Glutamatergic neuron (in vitro differentiated cells): ENCODE measurements at regions not wholly inside any gene's neighbourhood (a gene's known extent, or its start where the extent isn't known, plus 50 kb on each side); places are given as distances from the start of the nearest gene placed in this dataset.

Source experiments
- DNase-seq: peaks from one replicate; pipeline ENCODE4 v3.0.0; 2022
- H3K27ac Mint-ChIP-seq: one replicate; pipeline ENCODE4 v1.8.0; 2020; ENCODE audit warnings: mild to moderate bottlenecking, mixed read lengths, inconsistent platforms; ENCODE audit not compliant: unreplicated experiment
- H3K27me3 Mint-ChIP-seq: one replicate; pipeline ENCODE4 v1.8.0; 2020; ENCODE audit warnings: mild to moderate bottlenecking, moderate library complexity, mixed read lengths, inconsistent platforms; ENCODE audit not compliant: unreplicated experiment
- H3K36me3 Mint-ChIP-seq: one replicate; pipeline ENCODE4 v1.8.0; 2020; ENCODE audit warnings: mild to moderate bottlenecking, mixed read lengths, inconsistent platforms; ENCODE audit not compliant: unreplicated experiment
- H3K4me1 Mint-ChIP-seq: one replicate; pipeline ENCODE4 v1.8.0; 2020; ENCODE audit warnings: mild to moderate bottlenecking, low read depth, mixed read lengths, inconsistent platforms; ENCODE audit not compliant: unreplicated experiment
- H3K4me3 Mint-ChIP-seq: one replicate; pipeline ENCODE4 v1.8.0; 2020; ENCODE audit warnings: mild to moderate bottlenecking, mixed read lengths, inconsistent platforms; ENCODE audit not compliant: unreplicated experiment
- H3K9me3 Mint-ChIP-seq: one replicate; pipeline ENCODE4 v1.8.0; 2020; ENCODE audit warnings: mild to moderate bottlenecking, moderate library complexity, mixed read lengths, inconsistent platforms; ENCODE audit not compliant: unreplicated experiment
- TF ChIP-seq, protein P1 (sequence below): fragments of 200-600 bp; sonication (generic); IDR thresholded peaks from one replicate; pipeline ENCODE4 v1.5.0; 2021; ENCODE audit not compliant: partially characterized antibody, unreplicated experiment

DNA sequence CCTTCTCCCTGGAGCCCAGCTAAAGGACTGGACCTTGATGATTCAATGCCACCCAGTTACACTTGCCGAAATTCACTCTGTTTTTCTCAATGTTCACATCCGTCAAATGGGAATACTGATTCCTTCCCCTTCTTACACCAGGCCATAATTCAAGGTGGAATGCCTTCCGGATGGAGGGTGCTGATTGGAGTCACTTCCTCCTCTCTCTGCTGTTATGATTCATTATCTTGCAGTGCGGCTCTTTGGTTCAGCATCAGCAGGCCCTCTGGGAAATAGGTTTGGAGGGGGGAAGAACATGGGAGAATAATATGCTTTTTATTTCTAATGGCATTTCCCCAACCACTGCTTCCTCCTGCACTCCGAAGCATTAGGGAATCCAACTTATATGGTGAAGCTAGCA, 390.6 kb upstream of the TBX3 start:
- Mint-ChIP-seq H3K27ac (no peak overlapping the region), H3K36me3 (no peaks in the 10 kb centered on the region), H3K27me3 (peaks cover 7% of the 10 kb centered on the region), H3K9me3 (no peaks in the 10 kb centered on the region), H3K4me1 (no peaks in the 10 kb centered on the region), H3K4me3 (no peak overlapping the region)
- DNase-seq: no peak
- TF ChIP-seq, protein P1, sequence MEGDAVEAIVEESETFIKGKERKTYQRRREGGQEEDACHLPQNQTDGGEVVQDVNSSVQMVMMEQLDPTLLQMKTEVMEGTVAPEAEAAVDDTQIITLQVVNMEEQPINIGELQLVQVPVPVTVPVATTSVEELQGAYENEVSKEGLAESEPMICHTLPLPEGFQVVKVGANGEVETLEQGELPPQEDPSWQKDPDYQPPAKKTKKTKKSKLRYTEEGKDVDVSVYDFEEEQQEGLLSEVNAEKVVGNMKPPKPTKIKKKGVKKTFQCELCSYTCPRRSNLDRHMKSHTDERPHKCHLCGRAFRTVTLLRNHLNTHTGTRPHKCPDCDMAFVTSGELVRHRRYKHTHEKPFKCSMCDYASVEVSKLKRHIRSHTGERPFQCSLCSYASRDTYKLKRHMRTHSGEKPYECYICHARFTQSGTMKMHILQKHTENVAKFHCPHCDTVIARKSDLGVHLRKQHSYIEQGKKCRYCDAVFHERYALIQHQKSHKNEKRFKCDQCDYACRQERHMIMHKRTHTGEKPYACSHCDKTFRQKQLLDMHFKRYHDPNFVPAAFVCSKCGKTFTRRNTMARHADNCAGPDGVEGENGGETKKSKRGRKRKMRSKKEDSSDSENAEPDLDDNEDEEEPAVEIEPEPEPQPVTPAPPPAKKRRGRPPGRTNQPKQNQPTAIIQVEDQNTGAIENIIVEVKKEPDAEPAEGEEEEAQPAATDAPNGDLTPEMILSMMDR: no peak

DNA sequence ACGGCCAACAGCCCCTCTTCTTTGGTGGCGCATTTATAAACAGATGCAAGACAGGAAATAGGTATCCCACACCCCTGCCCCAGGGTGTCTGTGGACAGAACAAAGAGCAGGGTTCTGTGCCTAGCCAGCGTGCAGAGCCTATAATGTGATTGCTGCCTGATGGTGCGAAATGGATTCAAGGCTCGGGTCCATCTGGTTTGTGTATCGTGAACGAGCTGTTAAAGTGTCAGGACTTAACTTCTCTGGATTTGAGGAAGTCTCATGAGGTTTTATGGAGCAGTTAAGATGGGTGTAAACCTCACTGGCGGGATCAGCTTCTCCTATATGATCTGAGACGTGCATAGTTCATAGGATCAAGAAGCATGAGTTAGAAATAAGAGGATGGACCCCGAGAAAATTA, 388.7 kb upstream of the TBX3 start:
- Mint-ChIP-seq H3K27me3 (peaks cover 7% of the 10 kb centered on the region), H3K4me1 (no peaks in the 10 kb centered on the region), H3K27ac (no peak overlapping the region)

DNA sequence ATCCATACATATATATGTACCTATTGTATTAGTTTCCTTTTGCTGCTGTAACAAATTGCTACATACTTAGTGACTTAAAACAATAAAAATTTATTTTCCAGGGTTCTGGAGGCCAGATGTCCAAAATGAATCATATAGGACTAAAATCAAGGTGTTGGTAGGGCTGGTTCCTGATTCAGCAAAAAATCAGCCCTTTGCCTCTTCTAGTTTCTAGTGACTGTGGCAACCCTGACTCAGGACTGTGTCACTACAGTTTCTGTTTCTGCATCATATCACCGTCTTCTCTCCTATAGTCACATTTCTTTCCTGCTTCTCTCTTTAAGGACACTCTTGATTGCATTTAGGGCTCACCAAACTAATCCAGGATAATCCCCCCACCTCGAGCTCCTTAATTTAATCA, 386.3 kb upstream of the TBX3 start:
- H3K36me3 Mint-ChIP-seq: no peaks in the 10 kb centered on the region
- no peak overlapping the region for H3K27ac Mint-ChIP-seq
- peaks cover 7% of the 10 kb centered on the region for H3K27me3 Mint-ChIP-seq
- H3K9me3 Mint-ChIP-seq: no peaks in the 10 kb centered on the region
- TF ChIP-seq, protein P1: no peak
- H3K4me1 Mint-ChIP-seq: peaks cover 2% of the 10 kb centered on the region
- H3K4me3 Mint-ChIP-seq: no peak overlapping the region
- DNase-seq: no peak

More for the DNA sequence above, 388.7 kb upstream of the TBX3 start:
- DNase-seq: no peak
- Mint-ChIP-seq H3K9me3 (no peaks in the 10 kb centered on the region), H3K4me3 (no peak overlapping the region), H3K36me3 (no peaks in the 10 kb centered on the region)
- TF ChIP-seq, protein P1: no peak

DNA sequence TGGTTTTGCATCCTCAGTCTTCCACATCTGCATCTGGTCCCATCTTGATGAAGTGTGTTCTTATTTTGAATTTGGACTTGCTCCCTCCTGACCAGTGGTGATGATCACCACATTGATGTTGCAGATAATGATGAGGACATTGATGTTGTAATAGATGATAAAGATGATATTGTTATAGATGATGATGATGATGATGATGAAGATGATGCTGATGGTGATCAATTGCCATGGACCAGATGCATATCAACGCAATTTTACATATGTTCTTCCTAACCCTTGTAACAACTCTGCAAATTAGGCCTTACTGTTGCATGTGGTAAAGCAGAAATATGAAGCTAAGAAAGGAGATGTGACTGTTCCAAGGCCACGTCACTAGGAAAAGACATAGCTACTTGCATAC, 380.3 kb upstream of the TBX3 start:
- Mint-ChIP-seq H3K9me3 (no peaks in the 10 kb centered on the region), H3K4me1 (peaks cover 2% of the 10 kb centered on the region), H3K4me3 (no peak overlapping the region), H3K36me3 (no peaks in the 10 kb centered on the region), H3K27me3 (no peaks in the 10 kb centered on the region), H3K27ac (no peak overlapping the region)
- no peak for DNase-seq
- TF ChIP-seq, protein P1: no peak

DNA sequence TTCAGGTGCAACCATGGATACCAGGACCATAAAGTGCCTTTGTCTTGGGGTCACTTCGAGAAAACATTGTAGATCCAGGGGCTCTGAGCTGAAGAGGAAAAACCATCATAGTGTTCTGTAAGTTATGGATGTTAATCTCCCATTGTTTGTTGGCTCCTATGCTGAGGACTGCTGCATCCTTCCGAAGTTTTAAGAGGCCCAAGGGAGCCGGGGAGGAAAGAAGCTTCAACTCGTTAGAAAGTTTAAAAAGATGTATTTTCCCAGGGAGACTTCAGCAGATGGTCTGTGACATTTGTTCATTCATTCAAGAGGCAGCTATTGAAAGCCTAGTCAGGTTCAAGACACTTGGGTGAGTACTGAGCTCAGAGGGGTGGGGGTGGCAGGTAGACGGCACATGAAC, 378.8 kb upstream of the TBX3 start:
- Mint-ChIP-seq H3K27me3 (no peaks in the 10 kb centered on the region), H3K9me3 (no peaks in the 10 kb centered on the region), H3K27ac (no peak overlapping the region), H3K36me3 (no peaks in the 10 kb centered on the region), H3K4me1 (peaks cover 2% of the 10 kb centered on the region), H3K4me3 (no peak overlapping the region)
- TF ChIP-seq, protein P1: no peak
- DNase-seq: no peak
